NCI-H128 (cell line): ENCODE measurements at regions not wholly inside any gene's neighbourhood (a gene's known extent, or its start where the extent isn't known, plus 50 kb on each side); places are given as distances from the start of the nearest gene placed in this dataset.

Experiments used
- DNase-seq: peaks from one replicate; lab custom pipeline; 2025; ENCODE audit not compliant: unreplicated experiment; lab: John Stamatoyannopoulos, UW

GRCh38 chr4:31585503-31585902 is 865.3 kb downstream of the PCDH7 start:
- DNase-seq = no peak

- no peak for DNase-seq
These were observed 872.1 kb downstream of the PCDH7 start for GRCh38 chr4:31592293-31592692.

GRCh38 chr4:31595496-31595895 is 875.3 kb downstream of the PCDH7 start:
- no peak for DNase-seq

- DNase-seq = no peak
These were observed 878.5 kb downstream of the PCDH7 start for GRCh38 chr4:31598639-31599038.

- DNase-seq = no peak
These were observed 881.6 kb downstream of the PCDH7 start for GRCh38 chr4:31601793-31602192.

GRCh38 chr4:31613946-31614623 is 893.9 kb downstream of the PCDH7 start:
- DNase-seq = no peak

DNA sequence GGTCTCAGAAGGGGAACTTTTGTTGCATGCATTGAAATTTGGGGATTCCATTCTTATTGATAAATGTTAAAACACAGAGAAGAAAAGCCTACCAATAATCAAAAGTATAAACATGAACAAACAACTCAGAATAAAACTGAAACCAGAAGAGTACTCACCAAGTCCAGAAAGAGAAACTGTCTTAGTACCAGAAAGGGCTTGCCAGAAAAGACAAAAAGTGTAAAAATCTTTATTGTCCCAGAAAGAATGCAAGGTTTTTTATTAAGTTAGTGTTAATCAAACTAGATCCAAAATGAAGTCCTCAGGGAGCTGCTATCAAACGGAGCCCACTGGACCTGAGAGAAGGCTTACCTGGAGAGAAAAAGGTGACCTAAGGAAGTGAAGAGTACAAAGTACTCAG is 897.5 kb downstream of the PCDH7 start:
- no peak for DNase-seq

DNA sequence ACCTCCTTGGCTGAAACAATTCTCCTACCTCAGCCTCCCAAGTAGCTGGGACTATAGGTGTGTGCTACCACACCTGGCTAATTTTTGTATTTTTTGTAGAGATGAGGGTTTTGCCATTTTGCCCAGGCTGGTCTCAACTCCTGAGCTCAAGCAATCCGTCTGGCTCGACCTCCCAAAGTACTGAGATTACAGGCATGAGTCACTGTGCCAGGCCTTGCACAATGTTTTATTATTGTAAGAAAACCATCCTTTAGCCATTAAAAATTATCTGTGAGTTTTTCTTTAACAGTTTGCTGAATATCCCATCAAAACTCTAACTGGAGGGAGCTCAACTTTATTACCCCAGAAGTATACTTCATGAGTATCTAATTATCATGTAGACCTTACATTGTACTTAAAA is 900.3 kb downstream of the PCDH7 start:
- DNase-seq = no peak

GRCh38 chr4:31645236-31645635 is 925.1 kb downstream of the PCDH7 start:
- no peak for DNase-seq

DNA sequence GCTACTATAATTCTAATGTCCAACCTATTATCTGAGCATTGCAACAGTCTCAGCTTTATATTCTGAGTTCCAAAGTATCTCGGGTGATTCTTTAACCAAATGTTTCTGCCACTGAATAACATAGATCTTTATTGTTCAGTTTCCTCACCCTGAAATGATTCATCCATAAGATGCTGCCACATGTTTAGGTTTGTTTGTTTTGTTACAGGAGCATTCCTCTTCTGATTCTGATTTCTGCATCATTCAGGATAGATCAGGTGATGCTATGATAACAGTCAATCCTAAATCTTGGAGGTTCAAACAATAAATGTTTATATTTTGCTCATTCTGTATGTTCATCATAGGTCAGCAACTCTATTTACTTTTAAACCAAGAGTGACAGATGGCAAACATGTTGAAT is 927.6 kb downstream of the PCDH7 start:
- DNase-seq = no peak

GRCh38 chr4:31649878-31650277 is 929.7 kb downstream of the PCDH7 start:
- DNase-seq = no peak

GRCh38 chr4:31651541-31651940 is 931.4 kb downstream of the PCDH7 start:
- no peak for DNase-seq

GRCh38 chr4:31655328-31655727 is 935.2 kb downstream of the PCDH7 start:
- DNase-seq = no peak

DNA sequence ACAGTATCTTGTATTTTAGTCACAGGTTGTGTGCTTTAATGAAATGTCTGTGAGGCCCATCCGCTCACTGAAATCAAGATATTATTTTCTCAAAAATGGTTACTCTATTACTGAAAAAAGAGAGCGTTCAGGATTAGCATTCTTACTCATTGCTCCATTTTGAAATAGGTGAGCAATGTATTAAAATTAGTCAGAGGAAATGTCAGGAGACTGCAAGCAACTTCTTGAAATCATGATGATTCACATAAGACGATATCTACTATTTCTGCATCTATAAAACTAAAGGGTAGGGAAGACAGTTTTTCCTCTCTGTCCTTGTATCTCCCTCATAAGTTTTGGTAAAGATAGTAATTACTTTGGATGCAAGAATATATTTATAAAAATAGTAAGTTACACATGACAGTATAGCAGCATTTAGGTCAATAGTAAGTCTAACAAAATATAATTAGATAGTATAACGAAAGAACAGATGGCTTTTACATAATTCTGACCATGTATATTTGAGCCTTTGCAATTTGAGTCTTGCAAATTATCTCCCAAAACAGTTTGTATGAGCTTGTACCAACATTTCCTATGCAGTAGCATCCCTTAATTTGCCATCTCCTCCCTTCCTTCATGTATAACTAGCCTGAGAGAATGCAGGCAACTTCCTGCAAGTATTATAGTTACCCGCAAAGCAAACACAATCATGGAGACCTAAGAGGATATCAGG is 937.8 kb downstream of the PCDH7 start:
- DNase-seq = no peak

- DNase-seq = no peak
These were observed 940.7 kb downstream of the PCDH7 start for GRCh38 chr4:31660916-31661315.

GRCh38 chr4:31662951-31663350 is 942.8 kb downstream of the PCDH7 start:
- no peak for DNase-seq

DNA sequence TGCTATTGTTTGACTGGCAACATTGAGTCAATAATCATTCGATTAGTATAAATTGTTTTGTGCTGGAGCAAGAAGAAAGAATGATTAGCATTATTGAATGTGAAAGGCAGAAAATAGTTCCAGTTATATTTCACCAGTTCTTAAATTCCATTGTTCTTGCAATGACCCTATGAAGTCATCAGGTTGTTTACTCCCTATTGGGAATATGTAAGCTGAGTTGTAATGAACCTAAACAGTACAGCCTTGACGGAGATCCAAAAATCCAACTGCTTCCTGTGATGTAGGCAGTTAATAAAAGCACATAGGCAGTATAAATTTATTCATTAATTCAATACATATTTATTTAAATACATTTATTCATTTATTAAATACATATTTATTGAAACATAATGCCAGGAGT is 947.5 kb downstream of the PCDH7 start:
- no peak for DNase-seq

DNA sequence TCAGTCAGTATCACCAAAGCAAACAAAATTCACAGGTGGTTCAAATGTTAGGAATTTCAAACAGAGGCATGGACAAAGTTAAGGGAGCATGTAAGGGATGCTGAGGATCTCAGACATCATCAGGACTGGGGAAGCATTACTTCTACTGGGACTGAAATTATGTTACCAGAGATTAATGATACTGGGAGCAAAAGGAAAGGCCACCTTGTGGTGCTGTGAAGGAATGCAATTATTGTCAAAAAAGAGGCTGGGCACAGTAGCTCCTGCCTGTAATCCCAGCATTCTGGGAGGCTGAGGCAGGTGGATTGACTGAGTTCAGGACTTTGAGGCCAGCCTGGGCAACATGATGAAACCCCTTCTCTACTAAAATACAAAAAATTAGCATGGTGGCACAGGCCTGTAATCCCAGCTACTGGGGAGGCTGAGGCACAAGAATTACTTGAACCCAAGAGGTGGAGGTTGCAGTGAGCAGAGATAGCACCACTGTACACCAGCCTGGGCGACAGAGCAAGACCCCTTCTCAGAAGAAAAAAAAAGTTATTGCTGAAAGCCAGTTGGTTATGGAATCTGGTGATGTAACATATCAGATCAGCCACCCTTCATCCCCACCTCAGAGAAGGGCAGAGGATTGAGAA is 954.3 kb downstream of the PCDH7 start:
- no peak for DNase-seq

DNA sequence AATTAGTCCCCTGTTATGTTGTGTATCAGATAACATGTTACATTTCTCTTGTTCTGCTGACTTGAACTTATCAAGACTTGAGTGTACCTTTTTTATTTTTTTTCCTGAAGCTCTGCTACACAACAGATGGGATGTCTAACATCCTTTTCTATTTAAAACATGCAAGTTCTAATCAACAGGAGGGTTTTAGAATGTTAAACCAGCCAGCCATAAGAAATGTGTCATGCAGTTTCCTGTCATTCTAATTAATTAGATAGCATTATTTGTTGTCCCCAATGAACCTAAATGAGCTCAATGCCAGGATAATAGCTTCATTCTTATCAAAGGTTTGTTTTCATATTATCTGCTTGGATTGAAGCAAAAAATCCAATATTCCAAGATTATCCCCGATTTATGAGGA is 958.2 kb downstream of the PCDH7 start:
- no peak for DNase-seq

DNA sequence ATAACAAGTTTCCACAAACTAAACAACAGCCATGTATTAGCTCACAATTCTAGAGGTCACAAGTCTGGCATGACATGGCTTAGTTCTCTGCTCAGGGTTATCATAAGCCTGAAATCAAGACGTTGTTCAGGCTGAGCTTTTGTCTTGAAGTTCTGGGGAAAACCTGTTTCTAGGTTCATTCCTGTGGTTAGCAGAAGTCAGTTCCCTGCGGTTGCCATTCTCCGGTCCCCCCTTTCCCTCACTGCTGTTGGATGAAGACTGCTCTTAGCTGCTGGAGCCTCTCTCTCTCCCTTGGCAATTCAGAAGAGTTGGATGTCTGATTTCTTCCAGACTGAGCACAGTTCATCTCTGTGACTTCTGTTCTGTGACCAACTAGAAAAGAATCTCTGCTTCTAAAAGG is 962.6 kb downstream of the PCDH7 start:
- DNase-seq = no peak

DNA sequence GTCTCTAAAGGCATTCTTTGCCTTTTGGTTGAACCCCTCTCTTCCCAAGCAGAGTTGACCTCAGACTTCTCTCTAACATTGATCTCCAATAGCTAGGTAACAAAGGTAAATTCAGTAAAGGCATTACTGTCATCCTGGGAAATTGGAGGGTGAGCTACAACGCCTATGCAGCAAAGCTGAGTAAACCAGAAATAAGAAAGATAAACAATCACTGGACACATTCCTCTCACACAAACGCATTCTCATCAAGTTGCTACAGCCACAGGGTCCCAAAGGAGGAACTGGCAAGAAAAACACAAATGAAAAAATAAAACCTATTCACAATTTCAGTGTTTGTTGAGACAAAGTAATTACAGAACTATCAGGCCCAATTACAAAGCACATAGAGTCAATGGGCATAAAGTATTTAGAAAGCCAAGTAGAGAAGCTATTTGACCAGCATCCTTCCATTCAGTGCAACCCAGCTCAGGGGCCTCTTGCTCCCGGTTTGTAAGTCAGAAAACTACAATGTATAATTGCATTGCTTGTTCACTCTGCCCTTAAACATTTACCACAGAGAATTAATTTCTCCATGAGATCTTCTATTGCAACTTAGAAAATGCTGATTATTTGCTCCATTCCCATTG is 967.7 kb downstream of the PCDH7 start:
- no peak for DNase-seq

DNA sequence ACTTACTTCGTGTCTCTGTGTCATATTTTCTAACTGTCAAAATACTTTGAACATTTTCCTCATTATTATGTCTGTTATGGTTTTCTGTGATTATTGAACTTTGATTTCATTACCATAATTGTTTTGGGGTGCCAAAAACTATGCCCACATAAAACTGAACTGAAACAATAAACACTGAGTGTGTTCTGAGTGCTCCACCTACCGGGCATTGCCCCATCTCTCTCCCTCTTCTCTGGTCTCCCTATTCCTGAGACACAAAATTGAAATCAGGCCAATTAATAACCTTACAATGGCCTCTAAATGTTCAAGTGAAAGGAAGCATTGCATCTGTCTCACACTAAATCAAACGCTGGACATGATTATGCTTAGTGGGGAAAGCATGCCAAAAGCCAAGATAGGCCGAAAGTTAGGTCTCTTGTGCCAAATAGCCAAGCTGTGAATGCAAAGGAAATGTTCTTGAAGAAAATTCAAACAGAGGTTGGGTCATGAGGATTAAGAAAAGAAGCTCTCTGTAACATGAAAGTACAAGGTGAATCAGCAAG is 972.3 kb downstream of the PCDH7 start:
- no peak for DNase-seq
